GM20000 (cell line): ENCODE measurements at regions not wholly inside any gene's neighbourhood (a gene's known extent, or its start where the extent isn't known, plus 50 kb on each side); places are given as distances from the start of the nearest gene placed in this dataset.

Experiments
- DNase-seq: peaks from one replicate; pipeline ENCODE4 v3.0.0; 2012; ENCODE audit warnings: low spot score
- CTCF ChIP-seq: IDR thresholded peaks from 2 replicates; pipeline ENCODE4 v1.5.1; 2012; ENCODE audit warnings: mild to moderate bottlenecking, control low read depth; ENCODE audit errors: extremely low read depth, missing control alignments

DNA sequence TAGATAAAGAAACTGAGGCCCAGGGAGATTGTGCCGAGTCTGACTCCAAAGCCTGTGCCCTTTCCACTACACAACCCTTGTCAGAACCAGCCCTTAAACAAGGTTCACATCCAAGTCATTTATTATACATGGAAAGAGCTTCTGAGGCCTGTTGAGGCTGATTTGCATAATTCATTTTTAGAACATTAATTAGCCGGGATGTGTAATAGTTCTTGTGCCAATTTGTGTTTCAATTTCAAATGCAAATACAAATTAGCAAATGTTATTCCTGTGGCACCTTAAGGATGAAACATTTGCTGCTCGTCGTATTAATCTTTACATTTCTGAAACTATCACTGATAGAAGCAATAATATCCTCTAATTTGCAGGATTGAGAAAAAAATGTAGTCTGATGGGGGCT lies 174.9 kb downstream of the MYCN start:
- DNase-seq: no peak
- TF ChIP-seq CTCF: no peak

- TF ChIP-seq CTCF: no peak
- no peak for DNase-seq
These were observed 174.5 kb downstream of the MYCN start for GRCh38 chr2:16114836-16115235.

GRCh38 chr2:16114070-16114469 lies 173.7 kb downstream of the MYCN start:
- no peak for TF ChIP-seq CTCF
- DNase-seq: no peak

- DNase-seq: no peak
- no peak for TF ChIP-seq CTCF
These were observed 173.2 kb downstream of the MYCN start for GRCh38 chr2:16113568-16113967.

- DNase-seq: no peak
- TF ChIP-seq CTCF: no peak
These were observed 172.7 kb downstream of the MYCN start for GRCh38 chr2:16112972-16113560.

- DNase-seq: no peak
- TF ChIP-seq CTCF: no peak
These were observed 172.1 kb downstream of the MYCN start for GRCh38 chr2:16112251-16112971.

DNA sequence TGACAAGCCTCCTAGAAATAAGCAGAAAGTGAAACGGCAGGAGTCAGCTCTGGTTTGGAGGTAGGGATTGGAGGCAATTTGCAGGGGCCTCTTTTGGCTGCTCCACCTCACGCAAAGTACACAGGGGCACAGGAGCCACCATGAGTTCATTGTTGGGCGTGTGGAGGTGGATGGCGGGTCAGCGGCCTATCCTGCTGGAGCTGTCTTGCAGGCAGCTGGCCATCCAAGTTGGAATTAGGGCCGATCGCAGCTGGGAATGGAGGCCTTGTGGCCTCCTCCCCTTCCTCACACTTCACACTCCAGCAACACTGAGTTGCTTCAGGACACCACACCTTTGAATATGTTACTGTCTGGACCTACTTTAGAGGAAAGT lies 171.5 kb downstream of the MYCN start:
- no peak for TF ChIP-seq CTCF
- no peak for DNase-seq
